H9 (cell line): ENCODE measurements at regions not wholly inside any gene's neighbourhood (a gene's known extent, or its start where the extent isn't known, plus 50 kb on each side); places are given as distances from the start of the nearest gene placed in this dataset.

Source experiments
- DNase-seq: peaks from one replicate; pipeline ENCODE4 v3.0.0-alpha.2; 2017
- H2AFZ ChIP-seq: one replicate; pipeline ENCODE4 v1.6.1; 2013; ENCODE audit warnings: mild to moderate bottlenecking, low read length, control low read depth, moderate library complexity
- H2AK5ac ChIP-seq: 2 replicates; pipeline ENCODE4 v1.6.1; 2013; ENCODE audit warnings: low read length, control low read depth, mixed read lengths; ENCODE audit not compliant: insufficient read length
- H2BK120ac ChIP-seq: one replicate; pipeline ENCODE4 v1.6.1; 2013; ENCODE audit warnings: low read depth, mild to moderate bottlenecking, low read length, control low read depth, inconsistent platforms; ENCODE audit not compliant: poor library complexity, severe bottlenecking
- H2BK12ac ChIP-seq: 2 replicates; pipeline ENCODE4 v1.6.1; 2013; ENCODE audit warnings: low read length, control low read depth, mixed read lengths, low read depth; ENCODE audit not compliant: insufficient read length
- H2BK15ac ChIP-seq: 2 replicates; pipeline ENCODE4 v1.6.1; 2013; ENCODE audit warnings: low read depth, low read length, control low read depth
- H2BK20ac ChIP-seq: one replicate; pipeline ENCODE4 v1.6.1; 2013; ENCODE audit warnings: low read depth, mild to moderate bottlenecking, low read length, control low read depth, inconsistent platforms; ENCODE audit not compliant: poor library complexity, severe bottlenecking
- H2BK5ac ChIP-seq: 2 replicates; pipeline ENCODE4 v1.6.1; 2013; ENCODE audit warnings: low read length, control low read depth, mixed read lengths; ENCODE audit not compliant: insufficient read length
- H3K14ac ChIP-seq: 2 replicates; pipeline ENCODE4 v1.6.1; 2013; ENCODE audit warnings: low read length, control low read depth; ENCODE audit not compliant: insufficient read depth
- H3K18ac ChIP-seq: 2 replicates; pipeline ENCODE4 v1.6.1; 2013; ENCODE audit warnings: low read depth, mild to moderate bottlenecking, mixed read lengths, low read length, control low read depth; ENCODE audit not compliant: insufficient read length
- H3K23ac ChIP-seq: 2 replicates; pipeline ENCODE4 v1.6.1; 2013; ENCODE audit warnings: low read length, control low read depth, mixed read lengths, low read depth; ENCODE audit not compliant: insufficient read length
- H3K23me2 ChIP-seq: 2 replicates; pipeline ENCODE4 v1.6.1; 2013; ENCODE audit warnings: low read depth, mild to moderate bottlenecking, mixed read lengths, low read length, control low read depth; ENCODE audit not compliant: insufficient read length, poor library complexity, severe bottlenecking
- H3K27ac ChIP-seq: 2 replicates; pipeline ENCODE4 v1.5.1; 2013; ENCODE audit warnings: low read length, control low read depth, mixed read lengths, low read depth; ENCODE audit not compliant: insufficient read length
- H3K27me3 ChIP-seq: 2 replicates; pipeline ENCODE4 v1.6.1; 2013; ENCODE audit warnings: low read length, control low read depth, inconsistent platforms; ENCODE audit not compliant: insufficient read depth
- H3K4ac ChIP-seq: 2 replicates; pipeline ENCODE4 v1.6.1; 2013; ENCODE audit warnings: low read depth, mild to moderate bottlenecking, control low read depth, inconsistent platforms, low read length, moderate library complexity
- H3K4me1 ChIP-seq: 2 replicates; pipeline ENCODE4 v1.6.1; 2013; ENCODE audit warnings: low read length, control low read depth, inconsistent platforms; ENCODE audit not compliant: insufficient read depth
- H3K4me2 ChIP-seq: 2 replicates; pipeline ENCODE4 v1.6.1; 2013; ENCODE audit warnings: low read length, control low read depth, mixed read lengths; ENCODE audit not compliant: insufficient read length, insufficient read depth
- H3K56ac ChIP-seq: 2 replicates; pipeline ENCODE4 v1.6.1; 2013; ENCODE audit warnings: low read depth, mild to moderate bottlenecking, mixed read lengths, low read length, control low read depth; ENCODE audit not compliant: insufficient read length
- H3K79me1 ChIP-seq: 2 replicates; pipeline ENCODE4 v1.6.1; 2013; ENCODE audit warnings: low read depth, mild to moderate bottlenecking, moderate library complexity, low read length, control low read depth, inconsistent platforms; ENCODE audit not compliant: insufficient read depth, poor library complexity, severe bottlenecking
- H3K79me2 ChIP-seq: 2 replicates; pipeline ENCODE4 v1.6.1; 2013; ENCODE audit warnings: low read length, control low read depth, inconsistent platforms; ENCODE audit not compliant: insufficient read depth
- H3K9ac ChIP-seq: 2 replicates; pipeline ENCODE4 v1.6.1; 2013; ENCODE audit warnings: low read length, control low read depth, mixed read lengths; ENCODE audit not compliant: insufficient read length; ENCODE audit errors: extremely low read depth
- H3K9me3 ChIP-seq: one replicate; pipeline ENCODE4 v1.6.1; 2013; ENCODE audit warnings: low read depth, low read length, inconsistent platforms; ENCODE audit not compliant: control insufficient read depth
- H3T11ph ChIP-seq: one replicate; pipeline ENCODE4 v1.6.1; 2013; ENCODE audit warnings: mild to moderate bottlenecking, low read length, control low read depth, inconsistent platforms
- H4K20me1 ChIP-seq: one replicate; pipeline ENCODE4 v1.6.1; 2013; ENCODE audit not compliant: control insufficient read depth, insufficient read length, insufficient read depth
- H4K5ac ChIP-seq: 2 replicates; pipeline ENCODE4 v1.6.1; 2013; ENCODE audit warnings: low read depth, mild to moderate bottlenecking, mixed read lengths, low read length, control low read depth; ENCODE audit not compliant: insufficient read length
- H4K8ac ChIP-seq: replicated peaks from 2 replicates; pipeline ENCODE4 v1.6.1; 2013; ENCODE audit warnings: low read length, control low read depth, mixed read lengths, low read depth; ENCODE audit not compliant: insufficient read length
- H4K91ac ChIP-seq: 2 replicates; pipeline ENCODE4 v1.6.1; 2013; ENCODE audit warnings: low read depth, mild to moderate bottlenecking, moderate library complexity, mixed read lengths, low read length, control low read depth; ENCODE audit not compliant: insufficient read length
- H3K27ac Mint-ChIP-seq, 3 experiments: 2 replicates in 2 of 3; 3 replicates in 1 of 3; pipeline ENCODE4 v1.8.0; 2020 to 2021; ENCODE audit warnings: mixed read lengths in 3 of 3, mild to moderate bottlenecking in 1 of 3, moderate library complexity in 1 of 3
- H3K27me3 Mint-ChIP-seq: 2 replicates; pipeline ENCODE4 v1.8.0; 2021; ENCODE audit warnings: low read depth, mild to moderate bottlenecking, moderate library complexity, mixed read lengths
- H3K36me3 Mint-ChIP-seq, 3 experiments: 2 replicates in 2 of 3; 3 replicates in 1 of 3; pipeline ENCODE4 v1.8.0; 2020 to 2021; ENCODE audit warnings: low read depth in 3 of 3, mixed read lengths in 3 of 3; ENCODE audit not compliant: insufficient read depth in 1 of 3
- H3K4me1 Mint-ChIP-seq, 2 experiments: 2 replicates each; pipeline ENCODE4 v1.8.0; 2020; ENCODE audit warnings: mixed read lengths in 2 of 2
- H3K4me3 Mint-ChIP-seq, 2 experiments: 2 replicates in 1 of 2; 3 replicates in 1 of 2; pipeline ENCODE4 v1.8.0; 2020 to 2021; ENCODE audit warnings: mild to moderate bottlenecking in 2 of 2, mixed read lengths in 2 of 2, moderate library complexity in 1 of 2
- H3K9me3 Mint-ChIP-seq, 2 experiments: 2 replicates in 1 of 2; 3 replicates in 1 of 2; pipeline ENCODE4 v1.8.0; 2020; ENCODE audit warnings: mild to moderate bottlenecking in 2 of 2, mixed read lengths in 2 of 2, moderate library complexity in 1 of 2
- WGBS: extraction: QIAGEN DNeasy Blood & Tissue Kit; methylation state at CpG from one replicate; pipeline ENCODE4 v1.1.7; 2013; ENCODE audit warnings: missing lambda C conversion rate, low lambda C conversion rate, mixed read lengths; ENCODE audit not compliant: insufficient read length; ENCODE audit errors: extremely low coverage; 5-methylcytosine and 5-hydroxymethylcytosine counted together
- TF ChIP-seq, protein P1 (sequence below): fragments of 200-600 bp; sonication (generic); conservative IDR thresholded peaks from 3 replicates; pipeline ENCODE4 v1.8.0; 2021; ENCODE audit warnings: antibody characterized with exemption, mild to moderate bottlenecking

DNA sequence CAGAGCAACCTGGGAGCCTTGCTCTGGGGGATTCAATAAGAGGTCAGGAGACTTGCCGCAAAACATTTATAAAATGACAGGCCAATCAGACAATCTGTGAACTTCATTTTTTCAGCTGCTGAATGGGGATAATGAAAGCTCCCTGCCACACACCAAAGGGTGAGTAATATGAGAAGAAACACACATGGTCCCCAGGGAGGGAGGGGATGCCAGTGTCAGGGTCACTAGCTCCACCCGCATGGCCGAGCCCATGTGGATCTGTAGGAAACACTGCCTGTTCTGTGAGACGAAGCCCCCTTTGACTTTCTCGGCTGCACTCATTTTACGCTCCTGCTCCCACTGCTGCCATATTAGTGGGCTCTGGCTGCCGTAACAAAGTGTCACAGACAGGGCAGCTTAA lies 521.0 kb upstream of the RAB6C start:
- Histone ChIP-seq H3K9ac (no peak overlapping the region), H3K27me3 (no peaks in the 10 kb centered on the region), H3K18ac (no peak overlapping the region), H3K79me1 (no peaks in the 10 kb centered on the region), H2BK5ac (no peak overlapping the region), H3K4me2 (no peak overlapping the region), H4K8ac (no peak overlapping the region), H3K14ac (no peak overlapping the region), H4K5ac (no peak overlapping the region), H3K4ac (no peak overlapping the region), H2BK20ac (no peak overlapping the region), H3K23ac (no peak overlapping the region), H2AFZ (no peak overlapping the region), H2BK120ac (no peak overlapping the region), H3K23me2 (no peaks in the 10 kb centered on the region), H2BK12ac (no peak overlapping the region), H4K91ac (no peak overlapping the region), H3K27ac (no peak overlapping the region), H3K56ac (no peak overlapping the region), H2AK5ac (no peak overlapping the region), H3K79me2 (no peaks in the 10 kb centered on the region), H2BK15ac (no peak overlapping the region), H3T11ph (no peak overlapping the region), H3K4me1 (no peaks in the 10 kb centered on the region), H3K9me3 (no peaks in the 10 kb centered on the region), H4K20me1 (no peaks in the 10 kb centered on the region)
- H3K27ac Mint-ChIP-seq, result 0 out of 7 replicates have a peak overlapping the region, but pooled peaks of 1 of the 3 experiments have one; percentile 22
- no peak overlapping the region for H3K4me3 Mint-ChIP-seq
- no peaks in the 10 kb centered on the region for H3K36me3 Mint-ChIP-seq
- DNase-seq, result no peak
- no peaks in the 10 kb centered on the region for H3K4me1 Mint-ChIP-seq
- H3K27me3 Mint-ChIP-seq, result peaks cover 2% of the 10 kb centered on the region; the same call in 1 of the 2 replicates
- TF ChIP-seq, protein P1, sequence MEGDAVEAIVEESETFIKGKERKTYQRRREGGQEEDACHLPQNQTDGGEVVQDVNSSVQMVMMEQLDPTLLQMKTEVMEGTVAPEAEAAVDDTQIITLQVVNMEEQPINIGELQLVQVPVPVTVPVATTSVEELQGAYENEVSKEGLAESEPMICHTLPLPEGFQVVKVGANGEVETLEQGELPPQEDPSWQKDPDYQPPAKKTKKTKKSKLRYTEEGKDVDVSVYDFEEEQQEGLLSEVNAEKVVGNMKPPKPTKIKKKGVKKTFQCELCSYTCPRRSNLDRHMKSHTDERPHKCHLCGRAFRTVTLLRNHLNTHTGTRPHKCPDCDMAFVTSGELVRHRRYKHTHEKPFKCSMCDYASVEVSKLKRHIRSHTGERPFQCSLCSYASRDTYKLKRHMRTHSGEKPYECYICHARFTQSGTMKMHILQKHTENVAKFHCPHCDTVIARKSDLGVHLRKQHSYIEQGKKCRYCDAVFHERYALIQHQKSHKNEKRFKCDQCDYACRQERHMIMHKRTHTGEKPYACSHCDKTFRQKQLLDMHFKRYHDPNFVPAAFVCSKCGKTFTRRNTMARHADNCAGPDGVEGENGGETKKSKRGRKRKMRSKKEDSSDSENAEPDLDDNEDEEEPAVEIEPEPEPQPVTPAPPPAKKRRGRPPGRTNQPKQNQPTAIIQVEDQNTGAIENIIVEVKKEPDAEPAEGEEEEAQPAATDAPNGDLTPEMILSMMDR, result no peak
- WGBS, result no CpG with 5 or more reads among the region's 7 CpGs
- no peaks in the 10 kb centered on the region for H3K9me3 Mint-ChIP-seq
